Small intestine (tissue), 7 donors: ENCODE measurements at regions not wholly inside any gene's neighbourhood (a gene's known extent, or its start where the extent isn't known, plus 50 kb on each side); places are given as distances from the start of the nearest gene placed in this dataset.

Source experiments
- DNase-seq, 2 donors: peaks; one replicate each; pipeline versions ENCODE4 v3.0.0 to v3.0.0-alpha.2; 2013
- FAIRE-seq: peaks from 2 replicates; lab custom pipeline; 2012; peaks lifted over from hg19 to GRCh38; lab: Jason Lieb, UNC
- H3K27ac ChIP-seq, 3 donors: one replicate each; pipeline ENCODE4 v1.5.1; 2013; ENCODE audit warnings: low read length in 2 of 3, mild to moderate bottlenecking in 2 of 3, control low read depth in 1 of 3, inconsistent platforms in 1 of 3, low read depth in 1 of 3, moderate library complexity in 1 of 3
- H3K27me3 ChIP-seq, 3 donors: one replicate each; pipeline ENCODE4 v1.6.1; 2013; ENCODE audit warnings: low read length in 3 of 3, inconsistent platforms in 1 of 3; ENCODE audit not compliant: control insufficient read depth in 3 of 3, insufficient read depth in 3 of 3
- H3K36me3 ChIP-seq, 3 donors: one replicate each; pipeline ENCODE4 v1.6.1; 2013; ENCODE audit warnings: low read length in 3 of 3, inconsistent platforms in 1 of 3, low read depth in 1 of 3, mild to moderate bottlenecking in 1 of 3, moderate library complexity in 1 of 3; ENCODE audit not compliant: control insufficient read depth in 3 of 3, insufficient read depth in 2 of 3
- H3K4me1 ChIP-seq, 3 donors: one replicate each; pipeline ENCODE4 v1.6.1; 2013; ENCODE audit warnings: low read length in 2 of 3, inconsistent platforms in 1 of 3, low read depth in 1 of 3, mild to moderate bottlenecking in 1 of 3, moderate library complexity in 1 of 3; ENCODE audit not compliant: control insufficient read depth in 3 of 3, insufficient read depth in 2 of 3
- H3K4me3 ChIP-seq, 3 donors: one replicate each; pipeline ENCODE4 v1.5.1; 2013; ENCODE audit warnings: low read length in 3 of 3, control low read depth in 1 of 3, inconsistent platforms in 1 of 3, low read depth in 1 of 3, mild to moderate bottlenecking in 1 of 3, moderate library complexity in 1 of 3
- H3K9me3 ChIP-seq, 2 donors: one replicate each; pipeline ENCODE4 v1.6.1; 2013; ENCODE audit warnings: low read depth in 1 of 2, low read length in 1 of 2; ENCODE audit not compliant: control insufficient read depth in 2 of 2, insufficient read depth in 1 of 2
- WGBS, 3 donors: extraction: QIAGEN DNeasy Blood & Tissue Kit; methylation state at CpG; one replicate each; pipeline ENCODE4 v1.1.7; 2013; 5-methylcytosine and 5-hydroxymethylcytosine counted together
- donor health status: healthy with polysubstance abuse.
- donor health status: control.
- donor health status: control.
- donor health status: Bipolar disorder and iron deficiency.
- donor health status: healthy.

- H3K27me3 ChIP-seq: no peaks in the 10 kb centered on the region
- peak in 1 of 2 donors; percentile 7 for DNase-seq
- peak; percentile 39 for FAIRE-seq
- H3K36me3 ChIP-seq: no peaks in the 10 kb centered on the region
- H3K4me3 ChIP-seq: no peak overlapping the region
- H3K4me1 ChIP-seq: peaks cover 0 to 11% (median 0%) of the 10 kb centered on the region in 3 donors
- H3K27ac ChIP-seq: peak overlapping the region in 1 of 3 donors; percentile 31
- WGBS, 3 donors: 42 to 77% (median 61%) methylated on average over 4 of the region's 4 CpGs
- no peaks in the 10 kb centered on the region for H3K9me3 ChIP-seq
Observed at GRCh38 chr6:140320081-140321080, 945.9 kb upstream of the CITED2 start.

- Histone ChIP-seq H3K27ac (peak overlapping the region in 1 of 3 donors; percentile 49), H3K9me3 (no peaks in the 10 kb centered on the region), H3K27me3 (no peaks in the 10 kb centered on the region), H3K4me1 (peaks cover 0 to 11% (median 0%) of the 10 kb centered on the region in 3 donors), H3K4me3 (no peak overlapping the region), H3K36me3 (no peaks in the 10 kb centered on the region)
- FAIRE-seq (peak; percentile 59), DNase-seq (peak; percentile 48 to 73)
- whole genome bisulfite sequencing, 3 donors: 9 to 21% (median 20%) methylated on average over 2 of the region's 2 CpGs
Observed at GRCh38 chr6:140319209-140319608, 944.8 kb upstream of the CITED2 start.

- peaks cover 0 to 11% (median 0%) of the 10 kb centered on the region in 3 donors for H3K4me1 ChIP-seq
- H3K27ac ChIP-seq: peak overlapping the region in 1 of 3 donors; percentile 49
Observed at GRCh38 chr6:140318408-140318807, 944.0 kb upstream of the CITED2 start.

GRCh38 chr6:140317950-140318349 lies 943.5 kb upstream of the CITED2 start:
- no peak for FAIRE-seq
- WGBS, 3 donors: 60 to 70% (median 60%) methylated on average over 2 of the region's 2 CpGs
- Histone ChIP-seq H3K9me3 (peaks cover 0 to 3% of the 10 kb centered on the region in 2 donors), H3K4me3 (no peak overlapping the region), H3K27me3 (no peaks in the 10 kb centered on the region), H3K4me1 (peaks cover 0 to 11% (median 0%) of the 10 kb centered on the region in 3 donors), H3K27ac (peak overlapping the region in 1 of 3 donors; percentile 20), H3K36me3 (no peaks in the 10 kb centered on the region)
- no peak for DNase-seq

More at GRCh38 chr6:140318408-140318807, 944.0 kb upstream of the CITED2 start:
- DNase-seq (no peak), FAIRE-seq (no peak)
- Histone ChIP-seq H3K9me3 (no peaks in the 10 kb centered on the region), H3K27me3 (no peaks in the 10 kb centered on the region), H3K36me3 (no peaks in the 10 kb centered on the region), H3K4me3 (no peak overlapping the region)
- WGBS, 3 donors: 81 to 92% (median 82%) methylated on average over 3 of the region's 3 CpGs

GRCh38 chr6:140316966-140317365 lies 942.5 kb upstream of the CITED2 start:
- DNase-seq: peak; percentile 16 to 52
- Histone ChIP-seq H3K36me3 (no peaks in the 10 kb centered on the region), H3K4me1 (peaks cover 0 to 11% (median 0%) of the 10 kb centered on the region in 3 donors), H3K9me3 (peaks cover 0 to 8% of the 10 kb centered on the region in 2 donors), H3K27me3 (no peaks in the 10 kb centered on the region), H3K4me3 (no peak overlapping the region), H3K27ac (peak overlapping the region in 1 of 3 donors; percentile 20)
- no peak for FAIRE-seq
- WGBS, 3 donors: 66 to 79% (median 67%) methylated on average over 4 of the region's 4 CpGs

- H3K27ac ChIP-seq: no peak overlapping the region
- 71 to 73% (median 72%) methylated on average over 2 of the region's 2 CpGs for WGBS, 3 donors
- no peaks in the 10 kb centered on the region for H3K36me3 ChIP-seq
- peaks cover 0 to 11% (median 0%) of the 10 kb centered on the region in 3 donors for H3K4me1 ChIP-seq
- FAIRE-seq: no peak
- H3K4me3 ChIP-seq: no peak overlapping the region
- DNase-seq: peak in 1 of 2 donors; percentile 69
- H3K27me3 ChIP-seq: no peaks in the 10 kb centered on the region
- peaks cover 0 to 8% of the 10 kb centered on the region in 2 donors for H3K9me3 ChIP-seq
Observed at GRCh38 chr6:140314682-140315081, 940.2 kb upstream of the CITED2 start.

- peaks cover 0 to 8% of the 10 kb centered on the region in 2 donors for H3K9me3 ChIP-seq
- FAIRE-seq (peak; percentile 72), DNase-seq (no peak)
- H3K27me3 ChIP-seq: no peaks in the 10 kb centered on the region
- H3K36me3 ChIP-seq: no peaks in the 10 kb centered on the region
- no peaks in the 10 kb centered on the region for H3K4me1 ChIP-seq
- H3K4me3 ChIP-seq: no peak overlapping the region
- no peak overlapping the region for H3K27ac ChIP-seq
Observed at GRCh38 chr6:140311146-140311545, 936.7 kb upstream of the CITED2 start.

GRCh38 chr6:140303218-140303949 lies 928.9 kb upstream of the CITED2 start:
- FAIRE-seq: no peak
- DNase-seq: no peak
- H3K4me1 ChIP-seq: no peaks in the 10 kb centered on the region
- H3K9me3 ChIP-seq: no peaks in the 10 kb centered on the region
- WGBS, 3 donors: 86 to 92% (median 88%) methylated on average over 8 of the region's 8 CpGs
- no peak overlapping the region for H3K4me3 ChIP-seq
- H3K27me3 ChIP-seq: no peaks in the 10 kb centered on the region
- no peaks in the 10 kb centered on the region for H3K36me3 ChIP-seq
- no peak overlapping the region for H3K27ac ChIP-seq
